22Rv1 (cell line): ENCODE measurements at regions not wholly inside any gene's neighbourhood (a gene's known extent, or its start where the extent isn't known, plus 50 kb on each side); places are given as distances from the start of the nearest gene placed in this dataset.

Experiments
- CTCF ChIP-seq: fragments of 450-650 bp; IDR thresholded peaks from 2 replicates; pipeline ENCODE4 v1.5.1; 2017; ENCODE audit warnings: mild to moderate bottlenecking
- ZFX ChIP-seq: fragments of 450-650 bp; IDR thresholded peaks from 2 replicates; pipeline ENCODE4 v1.6.1; 2017; ENCODE audit warnings: antibody characterized with exemption, borderline replicate concordance

- TF ChIP-seq CTCF: no peak
- TF ChIP-seq ZFX: no peak
Observed at GRCh38 chr6:163708466-163708865, 293.9 kb downstream of the QKI start.
